ENCODE measurements at regions not wholly inside any gene's neighbourhood (a gene's known extent, or its start where the extent isn't known, plus 50 kb on each side); places are given as distances from the start of the nearest gene placed in this dataset.

GRCh38 chr15:69880571-69881301 is 217.0 kb downstream of the TLE3 start:
- DNase-seq (ENCODE audit: low read depth in 2 of 2, low spot score in 1 of 2) = no peak

- no peak for DNase-seq (ENCODE audit: low read depth in 2 of 2, low spot score in 1 of 2)
Measured at GRCh38 chr15:69881302-69881670, 216.4 kb downstream of the TLE3 start.

GRCh38 chr15:69881766-69882165 is 216.0 kb downstream of the TLE3 start:
- no peak for DNase-seq (ENCODE audit: low read depth in 2 of 2, low spot score in 1 of 2)

GRCh38 chr15:69883306-69883705 is 214.4 kb downstream of the TLE3 start:
- no peak for DNase-seq (ENCODE audit: low read depth in 2 of 2, low spot score in 1 of 2)

GRCh38 chr15:69885173-69885955 is 212.4 kb downstream of the TLE3 start:
- no peak for DNase-seq (ENCODE audit: low read depth in 2 of 2, low spot score in 1 of 2)

- no peak for DNase-seq (ENCODE audit: low read depth in 2 of 2, low spot score in 1 of 2)
Measured at GRCh38 chr15:69887009-69887408, 210.7 kb downstream of the TLE3 start.

GRCh38 chr15:69887553-69887952 is 210.2 kb downstream of the TLE3 start:
- no peak for DNase-seq (ENCODE audit: low read depth in 2 of 2, low spot score in 1 of 2)

GRCh38 chr15:69888406-69888805 is 209.3 kb downstream of the TLE3 start:
- no peak for DNase-seq (ENCODE audit: low read depth in 2 of 2, low spot score in 1 of 2)

GRCh38 chr15:69891070-69891536 is 206.6 kb downstream of the TLE3 start:
- no peak for DNase-seq (ENCODE audit: low read depth in 2 of 2, low spot score in 1 of 2)

GRCh38 chr15:69891606-69892005 is 206.1 kb downstream of the TLE3 start:
- no peak for DNase-seq (ENCODE audit: low read depth in 2 of 2, low spot score in 1 of 2)

GRCh38 chr15:69892351-69892750 is 205.4 kb downstream of the TLE3 start:
- DNase-seq (ENCODE audit: low read depth in 2 of 2, low spot score in 1 of 2) = no peak

GRCh38 chr15:69893086-69893485 is 204.6 kb downstream of the TLE3 start:
- no peak for DNase-seq (ENCODE audit: low read depth in 2 of 2, low spot score in 1 of 2)

GRCh38 chr15:69893863-69894262 is 203.9 kb downstream of the TLE3 start:
- no peak for DNase-seq (ENCODE audit: low read depth in 2 of 2, low spot score in 1 of 2)

GRCh38 chr15:69895202-69895601 is 202.5 kb downstream of the TLE3 start:
- no peak for DNase-seq (ENCODE audit: low read depth in 2 of 2, low spot score in 1 of 2)

- no peak for DNase-seq (ENCODE audit: low read depth in 2 of 2, low spot score in 1 of 2)
Measured at GRCh38 chr15:69896606-69897005, 201.1 kb downstream of the TLE3 start.

- no peak for DNase-seq (ENCODE audit: low read depth in 2 of 2, low spot score in 1 of 2)
Measured at GRCh38 chr15:69897061-69897460, 200.7 kb downstream of the TLE3 start.

- DNase-seq (ENCODE audit: low read depth in 2 of 2, low spot score in 1 of 2) = no peak
Measured at GRCh38 chr15:69897471-69898237, 200.1 kb downstream of the TLE3 start.

GRCh38 chr15:69898243-69898642 is 199.5 kb downstream of the TLE3 start:
- DNase-seq (ENCODE audit: low read depth in 2 of 2, low spot score in 1 of 2) = no peak

GRCh38 chr15:69902414-69903062 is 195.2 kb downstream of the TLE3 start:
- no peak for DNase-seq (ENCODE audit: low read depth in 2 of 2, low spot score in 1 of 2)

GRCh38 chr15:69903470-69904469 is 193.9 kb downstream of the TLE3 start:
- no peak for DNase-seq (ENCODE audit: low read depth in 2 of 2, low spot score in 1 of 2)

Measured in stimulated activated CD8-positive, alpha-beta memory T cell treated with anti-CD3 and anti-CD28 coated beads, Interleukin-4, amount 100 ng/mL, for 4 hours (primary cell).